Ascending aorta (tissue), 2 donors: ENCODE measurements at regions not wholly inside any gene's neighbourhood (a gene's known extent, or its start where the extent isn't known, plus 50 kb on each side); places are given as distances from the start of the nearest gene placed in this dataset.

Experiments
- DNase-seq, 2 donors: peaks; one replicate each; pipeline ENCODE4 v3.0.0-alpha.2; 2019; ENCODE audit warnings: low spot score in 2 of 2
- H3K27ac ChIP-seq, 2 donors: fragments of 200-600 bp; sonication (generic); one replicate each; pipeline ENCODE4 v1.5.1; 2016 to 2017; ENCODE audit warnings: mild to moderate bottlenecking in 1 of 2
- H3K27me3 ChIP-seq: fragments of 200-600 bp; sonication (generic); one replicate; pipeline ENCODE4 v1.5.1; 2017
- H3K36me3 ChIP-seq, 2 donors: fragments of 200-600 bp; sonication (generic); one replicate each; pipeline ENCODE4 v1.5.1; 2016
- H3K4me1 ChIP-seq, 2 donors: fragments of 200-600 bp; sonication (generic); one replicate each; pipeline ENCODE4 v1.5.1; 2016 to 2017; ENCODE audit warnings: mild to moderate bottlenecking in 1 of 2
- H3K4me3 ChIP-seq, 2 donors: fragments of 200-600 bp; sonication (generic); one replicate each; pipeline ENCODE4 v1.5.1; 2016 to 2017; ENCODE audit warnings: mild to moderate bottlenecking in 1 of 2
- H3K9me3 ChIP-seq, 2 donors: fragments of 200-600 bp; sonication (generic); one replicate each; pipeline ENCODE4 v1.5.1; 2016
- intact Hi-C: fragments of 100-400 bp; cut with DNase I; formaldehyde crosslinking; loops from one replicate; pipeline ENCODE4 v1.15.1; 2023
- TF ChIP-seq, protein P1 (sequence below), 3 experiments: fragments of 200-600 bp in 2 of 3; fragments of 450-650 bp in 1 of 3; sonication (generic) in 2 of 3; IDR thresholded peaks; one replicate each; pipeline ENCODE4 v1.5.1; 2016 to 2019; ENCODE audit warnings: antibody characterized with exemption in 3 of 3, mild to moderate bottlenecking in 1 of 3, moderate library complexity in 1 of 3

DNA sequence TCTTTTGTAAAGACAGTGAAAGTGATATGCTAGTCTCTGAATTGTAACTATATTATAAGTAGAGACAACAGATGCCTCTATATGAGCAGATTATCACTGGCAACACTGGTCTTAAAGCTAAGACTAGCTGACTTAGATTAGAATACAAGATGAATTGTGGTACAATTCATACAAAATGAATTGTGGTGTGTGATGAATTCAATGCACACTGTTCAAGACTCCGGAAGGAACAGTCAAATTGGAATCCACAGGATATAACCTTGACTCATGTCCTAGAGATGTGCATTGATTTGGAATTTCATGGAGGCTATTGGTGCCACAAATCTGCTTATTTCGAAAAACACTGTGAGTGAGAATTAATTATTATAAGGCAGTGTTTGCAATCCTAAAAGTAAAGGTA lies 701.8 kb downstream of the PCDH7 start:
- TF ChIP-seq, protein P1, sequence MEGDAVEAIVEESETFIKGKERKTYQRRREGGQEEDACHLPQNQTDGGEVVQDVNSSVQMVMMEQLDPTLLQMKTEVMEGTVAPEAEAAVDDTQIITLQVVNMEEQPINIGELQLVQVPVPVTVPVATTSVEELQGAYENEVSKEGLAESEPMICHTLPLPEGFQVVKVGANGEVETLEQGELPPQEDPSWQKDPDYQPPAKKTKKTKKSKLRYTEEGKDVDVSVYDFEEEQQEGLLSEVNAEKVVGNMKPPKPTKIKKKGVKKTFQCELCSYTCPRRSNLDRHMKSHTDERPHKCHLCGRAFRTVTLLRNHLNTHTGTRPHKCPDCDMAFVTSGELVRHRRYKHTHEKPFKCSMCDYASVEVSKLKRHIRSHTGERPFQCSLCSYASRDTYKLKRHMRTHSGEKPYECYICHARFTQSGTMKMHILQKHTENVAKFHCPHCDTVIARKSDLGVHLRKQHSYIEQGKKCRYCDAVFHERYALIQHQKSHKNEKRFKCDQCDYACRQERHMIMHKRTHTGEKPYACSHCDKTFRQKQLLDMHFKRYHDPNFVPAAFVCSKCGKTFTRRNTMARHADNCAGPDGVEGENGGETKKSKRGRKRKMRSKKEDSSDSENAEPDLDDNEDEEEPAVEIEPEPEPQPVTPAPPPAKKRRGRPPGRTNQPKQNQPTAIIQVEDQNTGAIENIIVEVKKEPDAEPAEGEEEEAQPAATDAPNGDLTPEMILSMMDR (IDR thresholded peaks at IDR 0.05): no peak
- no peak overlapping the region for H3K27ac ChIP-seq
- H3K4me3 ChIP-seq: no peak overlapping the region
- H3K36me3 ChIP-seq: no peaks in the 10 kb centered on the region
- H3K27me3 ChIP-seq: no peaks in the 10 kb centered on the region
- H3K4me1 ChIP-seq: no peaks in the 10 kb centered on the region
- intact Hi-C loops: no loop called here
- H3K9me3 ChIP-seq: no peaks in the 10 kb centered on the region
- no peak for DNase-seq

DNA sequence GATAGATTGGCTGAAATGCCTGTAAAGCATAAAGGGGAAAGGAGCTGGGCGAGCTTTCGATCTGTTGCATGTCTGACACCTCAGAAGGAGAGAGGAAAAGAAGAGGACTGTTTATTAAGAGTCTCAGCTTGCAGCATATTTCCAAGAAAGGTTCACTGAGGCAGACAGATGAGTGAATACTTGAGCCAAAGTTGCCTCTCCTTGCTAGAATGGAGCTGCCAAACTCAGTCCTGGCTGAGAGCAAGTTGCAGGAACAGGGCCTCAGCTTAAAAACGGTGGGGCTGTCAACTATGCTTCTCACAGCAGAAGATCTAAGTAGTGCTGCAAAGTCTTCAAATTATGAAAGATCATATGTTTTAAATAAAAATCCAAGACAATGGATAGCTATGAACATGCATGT lies 707.5 kb downstream of the PCDH7 start:
- H3K4me1 ChIP-seq: no peaks in the 10 kb centered on the region
- intact Hi-C loops: no loop called here
- no peak for DNase-seq
- no peaks in the 10 kb centered on the region for H3K36me3 ChIP-seq
- H3K4me3 ChIP-seq: no peak overlapping the region
- no peaks in the 10 kb centered on the region for H3K9me3 ChIP-seq
- no peaks in the 10 kb centered on the region for H3K27me3 ChIP-seq
- H3K27ac ChIP-seq: no peak overlapping the region
- TF ChIP-seq, protein P1 (IDR thresholded peaks at IDR 0.05): no peak

DNA sequence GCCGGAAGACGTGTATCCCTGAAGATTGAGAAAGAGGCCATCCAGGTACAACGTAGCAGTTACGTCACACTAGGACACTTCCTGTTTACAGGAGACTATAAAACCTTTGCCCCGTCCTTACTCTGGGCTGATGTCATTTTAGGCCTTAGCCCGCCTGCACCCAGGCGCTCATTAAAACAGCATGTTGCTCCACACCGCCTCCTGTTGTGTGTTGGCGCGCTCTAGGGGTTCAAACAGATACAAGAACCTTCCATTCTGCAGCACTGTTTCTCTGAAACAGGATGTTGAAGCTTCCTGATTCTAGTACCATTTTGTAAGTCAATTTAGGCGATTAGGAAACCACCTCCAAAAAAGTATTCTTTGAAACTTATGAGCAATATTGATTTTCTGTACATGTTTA lies 722.1 kb downstream of the PCDH7 start:
- no peaks in the 10 kb centered on the region for H3K4me1 ChIP-seq
- no peaks in the 10 kb centered on the region for H3K36me3 ChIP-seq
- no peaks in the 10 kb centered on the region for H3K9me3 ChIP-seq
- no peak overlapping the region for H3K27ac ChIP-seq
- DNase-seq: no peak
- no peaks in the 10 kb centered on the region for H3K27me3 ChIP-seq
- intact Hi-C loops: no loop called here
- TF ChIP-seq, protein P1 (IDR thresholded peaks at IDR 0.05): no peak
- H3K4me3 ChIP-seq: no peak overlapping the region

DNA sequence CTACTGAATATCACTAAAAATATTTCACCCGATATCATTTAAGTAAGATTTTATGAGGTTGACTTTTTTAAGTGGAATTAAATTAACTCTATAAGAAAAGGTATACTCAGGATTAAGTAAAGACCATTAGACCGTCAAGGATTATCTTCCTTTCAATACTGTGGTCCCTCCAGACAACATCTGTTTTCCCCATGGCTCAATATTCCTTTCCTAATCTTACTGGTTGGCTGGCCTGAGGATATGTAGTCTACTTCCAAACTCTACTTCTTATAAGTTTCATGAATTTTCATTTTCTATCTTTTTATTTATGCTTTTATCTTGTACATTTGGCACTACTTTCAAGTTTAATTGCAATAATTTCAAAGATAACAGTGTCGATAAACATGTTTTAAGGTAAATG lies 725.4 kb downstream of the PCDH7 start:
- no peaks in the 10 kb centered on the region for H3K9me3 ChIP-seq
- no peak overlapping the region for H3K27ac ChIP-seq
- no peak for DNase-seq
- TF ChIP-seq, protein P1 (IDR thresholded peaks at IDR 0.05): no peak
- H3K36me3 ChIP-seq: no peaks in the 10 kb centered on the region
- intact Hi-C loops: no loop called here
- no peaks in the 10 kb centered on the region for H3K4me1 ChIP-seq
- no peaks in the 10 kb centered on the region for H3K27me3 ChIP-seq
- no peak overlapping the region for H3K4me3 ChIP-seq

DNA sequence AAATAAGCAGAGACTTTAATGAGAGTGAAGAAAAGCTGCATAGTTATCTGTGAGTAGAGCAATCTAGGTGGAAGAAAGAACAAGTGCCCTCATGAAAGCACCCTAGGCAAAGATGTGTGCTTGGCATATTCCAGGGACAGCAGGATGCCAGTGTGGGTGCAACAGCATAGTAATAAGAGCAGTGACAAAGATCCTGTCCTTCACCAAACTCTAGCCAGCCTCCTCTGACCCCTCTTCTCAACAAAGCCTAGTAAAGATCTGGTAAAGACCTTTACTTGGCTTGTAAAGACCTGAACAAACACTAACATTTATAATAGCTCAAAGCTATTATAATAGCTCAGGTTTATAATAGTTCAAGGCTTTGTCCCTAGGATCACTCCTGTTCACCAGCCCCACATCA lies 735.4 kb downstream of the PCDH7 start:
- Histone ChIP-seq H3K36me3 (no peaks in the 10 kb centered on the region), H3K27ac (no peak overlapping the region), H3K27me3 (no peaks in the 10 kb centered on the region), H3K9me3 (no peaks in the 10 kb centered on the region), H3K4me1 (peaks cover 0 to 3% of the 10 kb centered on the region in 2 donors), H3K4me3 (no peak overlapping the region)
- intact Hi-C loops: no loop called here
- TF ChIP-seq, protein P1 (IDR thresholded peaks at IDR 0.05): no peak
- no peak for DNase-seq

DNA sequence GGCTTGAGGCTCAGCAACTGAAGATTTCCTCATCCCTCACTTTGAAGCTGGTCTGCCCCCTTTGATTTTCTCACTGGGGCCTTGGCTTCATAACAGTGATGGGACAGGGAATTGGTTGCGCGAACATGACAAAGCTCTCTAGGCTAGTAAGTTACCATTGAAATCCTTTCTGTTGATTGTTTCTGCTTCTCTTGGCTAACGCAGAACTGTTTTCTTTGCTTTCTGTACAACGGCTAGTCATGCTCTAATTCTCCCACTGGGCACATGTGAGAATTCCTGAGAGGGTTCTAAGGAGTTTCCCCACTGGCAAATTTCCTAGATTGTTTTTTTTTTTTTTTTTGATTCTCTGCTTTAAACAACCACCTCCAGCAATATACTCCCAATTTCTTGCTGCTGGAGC lies 738.6 kb downstream of the PCDH7 start:
- no peak for DNase-seq
- no peak overlapping the region for H3K27ac ChIP-seq
- no peaks in the 10 kb centered on the region for H3K36me3 ChIP-seq
- intact Hi-C loops: no loop called here
- no peaks in the 10 kb centered on the region for H3K9me3 ChIP-seq
- peaks cover 0 to 3% of the 10 kb centered on the region in 2 donors for H3K4me1 ChIP-seq
- no peaks in the 10 kb centered on the region for H3K27me3 ChIP-seq
- H3K4me3 ChIP-seq: no peak overlapping the region
- TF ChIP-seq, protein P1 (IDR thresholded peaks at IDR 0.05): no peak
